CD4-positive, alpha-beta T cell treated with Interleukin-4 for 1 hour (primary cell): ENCODE measurements at regions not wholly inside any gene's neighbourhood (a gene's known extent, or its start where the extent isn't known, plus 50 kb on each side); places are given as distances from the start of the nearest gene placed in this dataset.

ENCODE experiments used
- DNase-seq, 2 donors: peaks; one replicate each; pipeline ENCODE4 v3.0.0-alpha.2; 2020 to 2022

DNA sequence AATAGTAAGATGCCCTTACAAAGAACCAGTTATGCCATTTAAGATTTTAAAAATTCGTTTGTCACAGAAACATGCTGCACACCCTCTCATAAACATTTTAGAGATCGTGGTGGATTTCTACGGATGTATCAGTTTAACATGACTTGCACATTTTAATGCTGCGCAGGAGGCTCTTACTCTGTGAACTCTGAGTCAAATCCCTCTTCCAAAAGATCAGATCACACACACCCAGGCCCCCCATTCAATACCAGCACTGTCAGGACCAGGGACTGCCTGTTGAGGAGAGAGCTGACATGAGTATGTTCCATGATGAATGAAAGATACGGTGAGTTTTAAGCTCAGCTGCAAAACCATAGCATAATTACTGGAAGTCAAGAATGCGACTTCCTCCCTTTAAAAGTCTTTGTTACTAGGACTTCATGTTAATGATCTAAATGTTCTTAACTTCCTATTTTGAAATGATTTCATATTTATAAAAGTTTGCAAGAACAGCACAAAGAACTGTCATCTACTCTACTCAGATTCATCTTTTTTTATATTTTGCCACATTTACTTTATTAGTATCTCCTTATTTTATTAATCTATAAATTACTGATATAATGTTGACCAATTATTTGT lies 500.2 kb downstream of the GLRX3 start:
- no peak for DNase-seq

DNA sequence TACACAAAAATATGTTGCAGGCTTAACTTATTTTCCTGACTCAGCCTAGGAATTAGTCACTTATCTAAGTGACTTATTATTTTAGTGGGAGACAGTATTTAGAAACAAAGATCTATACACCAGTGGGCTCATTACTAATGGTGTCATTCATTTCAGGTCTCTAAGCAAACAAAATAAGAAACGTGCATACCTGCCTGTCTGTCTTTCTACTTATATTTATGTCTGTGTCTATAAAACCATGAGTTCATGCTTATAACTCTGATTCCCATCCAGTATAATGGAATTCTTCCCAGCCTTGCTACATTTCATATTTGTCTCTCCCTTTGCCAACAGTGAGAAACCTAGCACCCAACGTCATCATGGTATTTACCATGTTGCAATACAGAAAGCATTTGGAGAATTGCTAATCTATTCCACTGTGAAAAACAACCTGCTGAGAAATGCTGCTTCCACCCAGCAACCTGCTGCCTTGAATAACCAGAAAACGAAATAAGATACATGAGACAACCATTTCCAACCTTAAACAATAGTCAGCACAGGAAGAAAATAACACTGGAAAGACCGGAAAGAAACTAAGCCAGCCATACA lies 501.0 kb downstream of the GLRX3 start:
- no peak for DNase-seq

DNA sequence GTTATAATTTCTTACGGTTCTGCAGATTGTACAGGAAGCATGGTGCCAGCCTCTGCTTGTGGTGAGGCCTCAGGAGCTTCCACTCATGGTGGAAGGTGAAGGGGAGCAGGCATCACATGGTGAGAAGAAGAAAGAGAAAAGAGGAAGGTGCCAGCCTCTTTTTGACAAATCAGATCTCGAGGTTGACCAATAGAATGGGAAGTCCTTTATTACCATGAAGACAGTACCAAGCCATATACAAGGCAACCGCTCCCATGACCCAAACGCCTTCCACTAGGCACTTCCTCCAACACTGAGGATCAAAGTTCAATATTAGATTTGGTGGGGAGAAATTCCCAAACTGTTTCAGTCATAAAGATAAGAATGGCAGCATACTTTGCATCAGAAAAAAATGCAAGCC lies 502.8 kb downstream of the GLRX3 start:
- DNase-seq = no peak

DNA sequence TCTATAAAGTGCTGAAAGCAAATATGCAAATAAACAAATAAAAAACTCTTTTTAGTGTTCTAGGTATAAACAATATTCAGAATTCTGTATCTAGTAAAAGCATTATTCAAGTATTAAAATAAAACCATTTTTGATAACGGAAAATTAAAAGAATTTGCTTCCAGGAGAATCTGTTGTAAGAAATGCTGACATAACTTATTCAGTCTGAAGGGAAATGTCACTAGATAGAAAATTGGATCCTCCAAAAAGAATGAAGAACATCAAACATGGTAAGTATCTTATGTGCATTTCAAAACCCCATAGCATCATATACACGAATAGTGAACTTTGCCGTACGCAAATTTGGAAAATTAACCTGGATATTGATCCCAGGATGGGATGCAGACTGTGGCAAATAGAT lies 506.7 kb downstream of the GLRX3 start:
- DNase-seq = no peak

DNA sequence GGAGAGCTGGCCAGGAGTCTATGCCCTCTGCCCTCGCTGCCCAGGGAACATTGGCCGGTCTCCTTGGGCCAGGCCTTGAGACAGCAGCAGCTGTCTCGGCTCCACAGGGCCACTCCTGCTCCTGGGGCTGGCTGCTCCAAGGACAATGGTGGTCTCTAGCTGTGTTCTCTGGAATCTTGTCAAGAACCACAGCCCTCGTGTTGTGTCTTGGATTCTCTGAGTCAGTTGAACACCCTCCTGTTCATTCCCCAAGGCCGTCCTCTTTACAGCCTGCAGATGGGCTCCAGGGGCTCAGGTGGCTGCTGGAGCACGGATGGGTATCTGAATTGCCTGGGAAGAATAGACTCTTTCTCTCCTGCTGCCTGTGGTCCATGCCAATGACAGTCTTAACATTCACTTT lies 511.1 kb downstream of the GLRX3 start:
- DNase-seq = no peak

GRCh38 chr10:130648807-130649206 lies 512.6 kb downstream of the GLRX3 start:
- DNase-seq = no peak

GRCh38 chr10:130652544-130652943 lies 516.4 kb downstream of the GLRX3 start:
- no peak for DNase-seq

GRCh38 chr10:130652964-130653578 lies 516.9 kb downstream of the GLRX3 start:
- DNase-seq = no peak

DNA sequence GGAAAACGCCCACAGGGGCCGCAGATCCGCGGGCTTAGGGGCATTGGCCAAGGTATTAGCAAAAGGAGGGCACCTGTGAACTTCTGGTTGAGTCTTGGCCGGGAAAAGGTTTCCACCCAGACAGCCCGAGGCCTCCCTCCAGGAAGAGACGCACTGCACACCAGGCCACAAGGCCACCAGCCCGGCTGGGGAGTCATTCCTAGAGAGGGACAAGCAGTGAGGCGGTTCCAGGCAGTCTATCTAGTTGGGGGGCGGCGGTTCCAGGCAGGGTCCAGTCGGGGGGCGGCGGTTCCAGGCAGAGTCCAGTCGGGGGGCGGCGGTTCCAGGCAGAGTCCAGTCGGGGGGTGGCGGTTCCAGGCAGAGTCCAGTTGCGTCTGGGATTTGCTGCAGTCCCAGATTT lies 518.5 kb downstream of the GLRX3 start:
- no peak for DNase-seq

DNA sequence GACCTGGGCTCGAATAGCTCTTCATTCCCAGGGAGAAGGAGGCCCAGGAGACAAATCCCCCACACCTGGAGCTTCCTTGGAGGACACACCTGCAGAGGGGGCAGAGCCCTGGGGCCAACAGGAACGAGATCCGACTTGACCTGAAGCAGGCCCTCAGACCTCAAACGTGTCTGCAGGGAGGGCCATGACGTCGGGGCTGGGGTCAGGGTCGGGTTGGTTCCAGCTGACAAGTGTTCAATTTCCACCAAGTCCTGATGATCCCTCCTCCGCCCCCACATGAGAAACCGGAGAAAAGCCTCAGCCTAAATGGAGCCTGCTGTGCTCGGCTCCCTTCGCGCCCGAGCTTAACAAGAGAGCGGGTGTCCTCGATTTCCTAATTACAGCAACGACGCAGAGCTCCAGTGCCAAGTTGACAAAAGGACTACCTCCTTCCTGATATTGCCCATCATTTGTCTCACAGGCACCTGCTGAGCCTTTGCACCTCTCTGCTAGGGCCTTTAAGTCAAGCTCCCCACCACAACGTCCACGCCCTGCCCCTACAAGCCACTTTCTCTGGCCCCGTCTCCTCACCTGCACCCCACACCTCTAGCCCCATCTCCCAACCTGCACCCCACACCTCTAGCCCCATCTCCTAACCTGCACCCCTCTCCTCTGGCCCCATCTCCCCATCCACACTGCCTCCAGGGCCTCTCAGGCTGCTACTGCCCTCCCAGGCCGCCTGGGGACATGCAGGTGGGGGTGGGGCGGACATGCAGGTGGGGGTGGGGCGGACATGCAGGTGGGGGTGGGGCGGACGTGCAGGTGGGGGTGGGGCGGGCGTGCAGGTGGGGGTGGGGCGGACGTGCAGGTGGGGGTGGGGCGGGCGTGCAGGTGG lies 519.4 kb downstream of the GLRX3 start:
- DNase-seq = no peak

DNA sequence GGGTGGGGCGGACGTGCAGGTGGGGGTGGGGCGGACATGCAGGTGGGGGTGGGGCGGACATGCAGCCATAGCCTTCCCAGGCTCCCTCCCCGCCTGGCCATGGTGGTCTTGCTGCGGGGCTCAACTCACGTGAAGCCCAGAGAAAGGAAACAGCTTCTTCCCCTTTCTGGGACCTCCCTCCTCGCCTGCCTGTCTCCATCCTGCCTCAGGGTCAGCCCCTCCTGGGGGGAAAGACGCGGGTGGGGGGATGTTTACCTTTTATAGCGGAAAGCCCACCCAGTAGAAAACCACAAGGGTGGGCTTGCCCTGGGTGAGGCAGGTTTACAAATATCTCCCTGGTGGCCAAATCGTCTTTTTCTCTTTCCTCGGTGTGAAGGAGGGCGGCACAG lies 520.0 kb downstream of the GLRX3 start:
- no peak for DNase-seq

DNA sequence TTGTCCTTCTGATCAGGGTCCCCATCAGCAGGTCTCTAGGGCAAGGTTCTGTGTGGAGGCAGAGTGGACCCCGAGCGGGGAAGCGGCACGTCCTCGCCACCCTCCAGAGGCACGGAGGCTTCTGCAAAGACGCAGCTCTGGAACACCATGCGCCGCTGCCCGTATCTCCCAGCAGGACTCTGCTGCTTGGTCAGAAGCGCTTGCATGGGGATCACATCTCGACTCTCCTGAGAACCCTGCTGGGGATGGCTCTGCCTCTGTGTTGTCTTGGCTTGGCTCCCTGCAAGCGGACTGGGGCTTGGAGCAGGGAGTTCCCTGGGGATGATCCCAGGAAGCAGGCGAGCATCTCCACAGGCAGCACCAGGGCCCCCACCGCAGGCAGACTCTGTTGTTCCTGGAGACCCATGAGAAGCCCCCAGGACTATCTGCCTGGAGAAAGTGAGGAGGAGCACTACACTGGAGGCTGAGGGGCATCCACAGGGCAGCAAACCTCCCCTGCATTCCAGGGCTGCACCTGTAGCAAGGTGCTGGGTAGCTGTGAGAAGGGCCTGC lies 520.5 kb downstream of the GLRX3 start:
- DNase-seq = no peak

DNA sequence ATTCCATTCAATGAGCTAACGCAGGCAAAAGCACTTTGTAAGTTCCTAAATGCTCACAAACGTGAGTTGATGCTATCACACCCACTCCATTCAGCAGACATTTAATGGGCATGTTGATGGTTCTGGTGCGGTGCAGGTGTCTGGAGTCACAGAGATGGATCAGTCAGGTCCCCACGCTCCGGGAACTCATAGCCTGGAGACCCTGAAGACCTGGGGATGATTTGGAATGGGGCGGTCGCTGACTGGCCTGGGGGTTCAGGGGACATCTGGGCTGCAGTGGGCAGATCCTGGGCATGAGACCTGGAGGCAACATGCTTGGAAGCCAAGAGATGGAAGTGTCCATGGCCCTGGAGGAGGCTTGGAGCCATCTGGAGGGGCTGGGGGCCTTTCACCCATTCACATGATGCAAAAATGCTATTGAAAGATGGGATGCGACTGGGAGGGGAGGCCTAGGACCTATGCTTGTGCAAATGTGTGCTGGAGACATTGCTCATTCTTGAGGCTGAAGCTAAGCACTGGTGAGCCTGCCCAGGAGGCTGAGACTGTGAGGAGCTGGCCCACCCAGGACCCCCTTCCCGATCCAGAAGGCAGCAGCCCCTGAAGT lies 522.6 kb downstream of the GLRX3 start:
- DNase-seq = no peak

- no peak for DNase-seq
These were observed 523.3 kb downstream of the GLRX3 start for GRCh38 chr10:130659528-130659927.

- no peak for DNase-seq
These were observed 524.1 kb downstream of the GLRX3 start for GRCh38 chr10:130660266-130660665.

- DNase-seq = no peak
These were observed 525.2 kb downstream of the GLRX3 start for GRCh38 chr10:130661419-130661818.

DNA sequence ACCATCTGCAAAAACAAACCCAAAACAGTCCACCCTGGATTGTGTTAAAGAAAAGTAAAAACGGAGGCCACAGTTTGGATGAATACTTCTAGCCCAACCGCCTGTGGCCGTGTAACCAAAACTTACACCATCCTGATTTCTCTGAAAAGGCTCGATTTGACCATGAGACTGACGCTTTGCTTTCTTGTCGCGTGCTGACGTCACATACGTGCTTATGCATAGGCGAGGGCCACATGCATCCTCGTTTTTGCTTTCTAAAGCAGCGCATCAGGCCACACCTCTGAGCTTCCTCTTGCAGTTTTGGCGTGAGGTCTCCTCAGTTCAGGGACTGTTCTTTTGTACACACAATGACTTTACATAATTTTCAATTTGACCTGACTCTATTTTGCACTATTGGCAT lies 526.6 kb downstream of the GLRX3 start:
- no peak for DNase-seq

- no peak for DNase-seq
These were observed 528.3 kb downstream of the GLRX3 start for GRCh38 chr10:130664526-130664925.

DNA sequence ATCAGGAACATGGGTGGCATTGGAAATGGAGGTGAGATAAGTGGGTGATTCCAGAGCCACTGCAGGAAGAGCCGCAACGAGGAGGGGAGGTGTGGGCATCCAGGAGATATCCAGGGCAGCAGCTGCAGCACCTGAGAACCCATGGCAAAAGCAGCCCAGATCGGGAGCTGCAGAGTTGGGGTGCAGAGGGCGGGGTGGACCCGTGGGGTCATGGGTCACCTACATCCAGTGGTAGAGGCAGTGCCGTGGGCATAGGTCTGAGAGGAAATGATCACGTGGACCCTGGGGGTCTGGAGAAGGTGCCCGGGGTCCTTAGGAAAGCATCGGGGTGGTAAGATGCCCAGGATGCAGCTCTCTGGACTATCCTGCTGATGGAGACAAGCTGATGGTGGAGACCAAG lies 530.0 kb downstream of the GLRX3 start:
- DNase-seq = no peak

- DNase-seq = no peak
These were observed 550.6 kb downstream of the GLRX3 start for GRCh38 chr10:130686689-130687300.

DNA sequence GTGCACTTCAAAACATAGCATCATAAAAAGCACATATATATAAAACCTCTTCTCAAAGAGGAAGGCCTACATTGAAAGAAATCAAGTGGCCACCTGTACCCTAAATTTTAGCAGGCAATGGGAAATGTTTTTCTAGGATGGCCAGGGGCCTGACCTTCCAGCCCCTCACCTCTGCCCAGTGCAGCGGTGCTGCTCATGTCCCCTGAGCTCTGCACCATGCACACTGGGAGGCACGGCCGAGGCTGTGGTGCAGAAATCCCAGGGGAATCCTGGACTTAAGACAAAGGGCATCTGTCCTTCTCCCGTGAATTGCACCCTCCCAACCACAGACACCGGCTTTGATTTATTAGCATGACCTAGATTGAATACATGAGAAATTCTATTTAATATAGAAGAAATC lies 551.4 kb downstream of the GLRX3 start:
- DNase-seq = no peak
